ENCODE measurements at regions not wholly inside any gene's neighbourhood (a gene's known extent, or its start where the extent isn't known, plus 50 kb on each side); places are given as distances from the start of the nearest gene placed in this dataset.

GRCh38 chr3:18965781-18966180 lies 182.5 kb upstream of the KCNH8 start:
- Histone ChIP-seq H2AK5ac (ENCODE audit: low read depth, low read length) (no peak overlapping the region), H2BK5ac (ENCODE audit: low read depth, low read length) (no peak overlapping the region), H3K56ac (replicated peaks; ENCODE audit: insufficient read length, low read depth, low read length) (no peak overlapping the region), H3K79me1 (ENCODE audit: low read depth, low read length) (no peaks in the 10 kb centered on the region), H3K27ac (ENCODE audit: low read depth, low read length) (no peak overlapping the region), H3K23me2 (ENCODE audit: low read depth, low read length) (no peaks in the 10 kb centered on the region; the same call in 1 of the 2 replicates), H3K4me3 (ENCODE audit: extremely low read depth in 1 of 4, insufficient read depth in 2 of 4, low read depth in 3 of 4, low read length in 4 of 4) (no peak overlapping the region), H4K91ac (replicated peaks; ENCODE audit: insufficient read length, low read length) (no peak overlapping the region), H3K27me3 (replicated peaks in 1 of 4; ENCODE audit: control insufficient read depth in 3 of 4, extremely low read depth in 1 of 4, insufficient read depth in 3 of 4, low read length in 3 of 4) (no peaks in the 10 kb centered on the region; a peak in 1 of 7 replicates), H3K9ac (replicated peaks in 1 of 4; ENCODE audit: extremely low read depth in 1 of 4, low read depth in 3 of 4, low read length in 3 of 4) (no peak overlapping the region), H2BK15ac (ENCODE audit: low read length) (no peak overlapping the region), H2AFZ (ENCODE audit: low read length) (no peak overlapping the region), H3K4me2 (ENCODE audit: insufficient read depth in 1 of 2, low read depth in 2 of 2, low read length in 2 of 2) (no peak overlapping the region), H3K23ac (ENCODE audit: insufficient read length) (no peak overlapping the region), H2BK12ac (ENCODE audit: low read depth, low read length) (no peak overlapping the region), H3K9me3 (ENCODE audit: insufficient read depth in 2 of 2, low read depth in 1 of 2, low read length in 1 of 2) (peaks cover 3 to 5% of the 10 kb centered on the region in 2 experiments; a peak in 1 of 4 replicates), H3K79me2 (ENCODE audit: control insufficient read depth in 1 of 2, insufficient read depth in 2 of 2, low read length in 2 of 2) (no peaks in the 10 kb centered on the region), H4K8ac (ENCODE audit: extremely low read depth, insufficient read depth, low read length) (no peak overlapping the region), H2BK20ac (ENCODE audit: low read length) (no peak overlapping the region), H2BK120ac (replicated peaks; ENCODE audit: low read depth, low read length) (no peak overlapping the region), H3K18ac (ENCODE audit: extremely low read depth, low read length) (no peak overlapping the region), H3K4ac (replicated peaks; ENCODE audit: insufficient read length, low read depth, low read length) (no peak overlapping the region), H3K4me1 (replicated peaks in 1 of 4; ENCODE audit: control insufficient read depth in 3 of 4, insufficient read depth in 4 of 4, low read length in 3 of 4) (peaks cover 0 to 2% (median 0%) of the 10 kb centered on the region in 4 experiments; a peak in 1 of 7 replicates), H3K14ac (ENCODE audit: insufficient read length) (no peak overlapping the region), H4K5ac (ENCODE audit: insufficient read length, low read depth, low read length) (no peak overlapping the region), H3K36me3 (ENCODE audit: control insufficient read depth in 2 of 4, insufficient read depth in 4 of 4, low read length in 3 of 4) (no peaks in the 10 kb centered on the region), H4K20me1 (replicated peaks in 1 of 2; ENCODE audit: control insufficient read depth in 1 of 2, insufficient read depth in 2 of 2, low read length in 2 of 2) (no peaks in the 10 kb centered on the region)
- ChIA-PET POLR2A (ENCODE audit: partially characterized antibody) (no interaction called here), CTCF (ENCODE audit: partially characterized antibody) (interaction anchor here (1.5 kb wide), 1 partner anchor 23 kb away, joined by 4 read pairs; no protein-coding TSS in a partner anchor)
- no peak for DNase-seq (ENCODE audit: low read depth in 1 of 2, low spot score in 2 of 2)
- 83% methylated on average over 2 of the region's 2 CpGs; no CpG with 5 or more reads in 1 of the 2 experiments for WGBS, 2 experiments (ENCODE audit: extremely low coverage in 1 of 2, insufficient coverage in 1 of 2, insufficient read length in 1 of 2, insufficient replicate concordance in 2 of 2, low coverage in 1 of 2, low lambda C conversion rate in 2 of 2, missing lambda C conversion rate in 1 of 2)
- TF ChIP-seq BRCA1 (IDR thresholded peaks at IDR 0.05; ENCODE audit: low read depth, low read length) (no peak), EZH2 (IDR thresholded peaks at IDR 0.05; ENCODE audit: low read depth, low read length, severe bottlenecking) (no peak), ZNF274 (IDR thresholded peaks at IDR 0.05; ENCODE audit: borderline replicate concordance, extremely low read depth, low read length) (no peak), YY1 (IDR thresholded peaks at IDR 0.05; ENCODE audit: low read depth, low read length) (no peak)
- FAIRE-seq = no peak

Measured in H1 (cell line).